NCI-H1436 treated with DMSO at 0.1 percent for 48 hours (cell line): ENCODE measurements at regions not wholly inside any gene's neighbourhood (a gene's known extent, or its start where the extent isn't known, plus 50 kb on each side); places are given as distances from the start of the nearest gene placed in this dataset.

Experiments used
- DNase-seq: peaks from one replicate; lab custom pipeline; 2025; lab: John Stamatoyannopoulos, UW

- DNase-seq, result no peak
These were observed 247.2 kb upstream of the EPHA5 start for GRCh38 chr4:65917486-65917885.

DNA sequence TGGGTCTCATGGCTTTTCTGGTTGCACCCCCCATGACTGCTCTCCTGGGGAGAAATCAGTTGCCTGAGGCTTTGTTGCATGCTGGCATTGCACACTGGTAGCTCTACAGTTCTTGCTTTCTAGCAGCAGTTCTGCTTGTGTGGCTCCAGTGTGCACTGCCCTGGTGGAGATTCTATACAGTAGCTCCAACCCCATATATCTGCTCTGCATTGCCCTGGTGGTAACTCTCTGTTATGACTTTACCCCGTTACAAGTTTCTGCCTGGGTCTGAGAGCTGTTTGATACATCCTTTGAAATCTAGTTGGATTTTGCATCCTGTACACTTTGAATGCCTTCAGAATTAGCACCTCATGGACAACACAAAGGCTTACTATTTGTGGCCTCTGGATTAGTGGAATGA, 241.4 kb upstream of the EPHA5 start:
- no peak for DNase-seq

- no peak for DNase-seq
These were observed 223.9 kb upstream of the EPHA5 start for GRCh38 chr4:65893957-65894755.

- DNase-seq, result no peak
These were observed 223.0 kb upstream of the EPHA5 start for GRCh38 chr4:65893271-65893670.

DNA sequence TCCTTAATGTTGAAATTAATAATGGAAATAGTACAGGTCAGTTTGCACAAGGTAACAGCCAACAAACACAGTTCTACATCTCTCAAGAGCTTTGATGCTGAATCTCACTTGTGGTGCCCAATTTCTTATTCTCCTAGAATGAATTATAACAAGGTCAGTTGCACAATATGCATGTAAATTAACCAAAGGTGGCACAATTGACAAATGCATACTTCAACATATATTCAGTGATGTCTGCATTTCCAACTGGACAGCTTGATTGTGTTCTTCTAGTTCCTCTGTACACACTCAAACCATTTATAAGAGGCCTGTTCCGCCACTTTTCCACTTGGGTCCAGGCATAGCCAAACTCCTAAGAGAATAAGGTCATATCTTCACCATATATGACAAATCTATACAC, 210.3 kb upstream of the EPHA5 start:
- no peak for DNase-seq

GRCh38 chr4:65868096-65868824, 198.0 kb upstream of the EPHA5 start:
- DNase-seq, result no peak

GRCh38 chr4:65865489-65865888, 195.2 kb upstream of the EPHA5 start:
- no peak for DNase-seq

- DNase-seq, result no peak
These were observed 191.7 kb upstream of the EPHA5 start for GRCh38 chr4:65861993-65862392.

DNA sequence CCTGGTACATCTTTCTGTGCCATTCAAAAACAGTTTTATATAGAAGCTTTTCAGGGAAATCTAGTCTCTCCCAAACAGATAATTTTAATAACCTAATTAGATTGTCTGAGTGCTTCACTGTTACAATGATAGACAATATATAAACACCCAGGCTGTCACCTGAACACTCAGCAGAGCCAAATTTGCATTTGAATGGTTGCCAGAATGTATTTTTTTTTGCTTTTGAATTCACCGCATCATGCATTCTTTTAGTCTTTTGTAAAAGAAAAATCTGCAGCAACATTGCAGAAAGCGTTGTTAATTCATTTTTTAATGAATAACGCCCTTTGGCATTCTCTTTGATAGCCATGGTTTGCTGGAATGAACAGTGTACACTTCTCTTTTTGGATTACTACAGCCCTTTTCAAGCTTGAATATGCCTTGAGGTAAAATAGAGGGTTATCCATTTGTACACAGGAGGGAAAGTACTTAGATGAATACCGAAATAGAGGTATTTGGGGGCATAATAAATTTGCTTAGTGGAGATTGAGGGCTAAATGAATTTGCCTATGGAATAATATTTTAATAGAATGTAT, 175.0 kb upstream of the EPHA5 start:
- no peak for DNase-seq

DNA sequence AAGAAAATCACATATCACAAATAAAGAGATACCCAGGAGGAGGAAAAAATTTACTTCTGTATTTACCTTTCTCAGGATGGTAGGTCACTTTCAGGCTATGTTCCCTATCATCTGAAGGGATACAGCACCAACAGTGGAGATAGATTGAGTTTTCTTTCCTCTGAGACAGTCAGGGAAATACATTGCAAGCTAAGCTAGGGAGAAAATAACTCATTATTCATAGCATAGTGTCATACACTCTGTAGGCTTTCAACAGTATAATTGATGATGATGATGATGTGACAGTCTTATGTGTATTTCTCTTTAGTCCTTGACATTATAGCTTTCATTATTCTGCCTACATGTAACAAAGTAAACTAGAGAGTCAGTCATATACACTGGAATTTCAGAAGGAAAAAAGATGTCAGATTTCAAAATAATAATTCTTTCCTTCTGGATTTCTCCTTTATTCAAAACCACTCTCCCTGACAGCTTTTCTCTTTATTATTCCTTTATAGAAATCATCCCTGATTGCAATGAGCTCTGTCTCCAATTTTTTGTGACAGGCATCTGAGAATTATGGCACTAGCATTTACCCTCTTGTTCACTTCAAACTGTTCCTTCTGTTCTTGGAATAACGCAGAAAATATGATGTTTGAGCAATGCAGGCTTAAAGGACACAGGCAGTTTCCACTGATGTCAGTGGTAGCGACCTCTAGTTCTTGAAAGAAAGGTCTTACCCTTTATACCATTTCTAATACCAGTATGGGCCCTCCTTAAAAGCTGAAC, 169.1 kb upstream of the EPHA5 start:
- no peak for DNase-seq

DNA sequence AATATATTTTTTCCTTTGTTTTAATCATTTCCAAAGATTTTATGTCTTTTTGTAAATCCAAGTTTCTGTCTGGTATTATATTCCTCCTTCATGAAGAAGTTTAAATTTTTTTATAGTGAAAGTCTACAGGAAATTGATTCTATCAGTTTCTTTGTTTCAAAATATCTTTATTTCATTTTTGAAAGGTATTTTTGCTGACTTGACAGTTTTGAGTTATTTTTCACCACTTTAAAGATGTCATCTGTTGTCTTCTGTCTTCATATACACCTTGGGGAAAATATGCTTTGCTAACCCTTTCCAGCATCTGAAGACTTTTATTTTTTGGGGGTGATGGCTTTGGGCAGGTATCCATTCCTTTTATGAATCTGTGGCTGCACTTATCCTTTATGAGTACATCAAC, 164.4 kb upstream of the EPHA5 start:
- DNase-seq, result no peak

- DNase-seq, result no peak
These were observed 161.5 kb upstream of the EPHA5 start for GRCh38 chr4:65831828-65832227.

DNA sequence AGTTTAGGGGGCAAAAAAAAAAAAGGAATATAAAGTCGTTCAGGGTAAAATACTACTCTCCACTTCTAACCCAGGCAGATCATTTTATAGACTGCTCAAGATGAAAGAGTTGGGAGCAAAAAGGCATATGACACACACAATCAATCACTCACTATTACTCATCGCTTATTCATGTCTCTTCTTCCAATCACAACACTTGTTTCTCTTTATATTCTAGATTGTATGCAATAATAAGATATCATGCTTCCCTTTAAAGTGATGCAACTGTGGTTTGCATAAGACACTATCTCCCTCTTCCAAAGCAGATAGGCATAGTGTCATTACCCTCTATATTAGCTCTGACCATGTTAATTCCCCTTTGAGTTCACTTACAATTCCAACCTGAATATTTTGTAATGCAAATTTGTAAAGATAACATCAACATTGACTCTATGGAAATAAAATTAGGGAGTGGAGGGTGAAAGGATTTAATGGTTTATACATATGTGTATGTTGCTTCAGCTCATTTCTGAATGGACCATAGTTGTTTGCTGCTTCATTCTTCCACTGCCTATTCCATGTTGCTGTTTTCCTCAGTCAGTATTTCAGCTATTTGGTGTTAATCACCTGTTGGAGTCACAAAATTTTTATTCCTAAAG, 154.9 kb upstream of the EPHA5 start:
- DNase-seq, result no peak

- DNase-seq, result no peak
These were observed 148.9 kb upstream of the EPHA5 start for GRCh38 chr4:65819192-65819591.

GRCh38 chr4:65805936-65806335, 135.6 kb upstream of the EPHA5 start:
- no peak for DNase-seq

GRCh38 chr4:65799513-65799912, 129.2 kb upstream of the EPHA5 start:
- no peak for DNase-seq

DNA sequence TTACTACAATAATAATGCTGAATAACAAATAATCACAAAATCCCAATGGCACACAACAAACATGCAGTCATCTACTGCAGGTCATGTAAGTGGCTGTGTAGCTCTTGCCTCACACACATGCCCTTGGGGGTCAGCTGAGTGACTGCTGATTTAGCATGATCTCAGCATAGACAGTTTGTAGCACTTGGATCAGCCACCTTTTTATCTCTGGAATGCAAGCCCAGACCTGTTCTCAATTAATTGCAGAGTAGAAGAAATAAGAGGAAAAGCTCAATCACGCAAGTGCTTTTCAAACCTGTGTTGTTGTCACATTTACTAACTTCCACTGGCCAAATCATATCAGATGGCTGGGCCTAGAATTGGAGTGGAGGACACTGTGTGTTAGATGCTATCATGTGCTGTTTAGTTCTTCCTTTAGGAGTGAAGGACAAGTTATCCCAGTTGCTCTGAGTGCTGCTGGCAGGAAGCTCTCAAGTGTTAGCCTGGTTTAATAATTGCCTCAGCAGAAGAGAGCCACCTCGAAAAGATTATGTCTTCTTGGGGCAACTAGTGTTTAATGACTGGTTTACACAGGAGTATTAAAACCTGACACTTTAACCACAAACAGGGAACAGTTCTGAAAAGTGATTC, 128.3 kb upstream of the EPHA5 start:
- DNase-seq, result no peak

DNA sequence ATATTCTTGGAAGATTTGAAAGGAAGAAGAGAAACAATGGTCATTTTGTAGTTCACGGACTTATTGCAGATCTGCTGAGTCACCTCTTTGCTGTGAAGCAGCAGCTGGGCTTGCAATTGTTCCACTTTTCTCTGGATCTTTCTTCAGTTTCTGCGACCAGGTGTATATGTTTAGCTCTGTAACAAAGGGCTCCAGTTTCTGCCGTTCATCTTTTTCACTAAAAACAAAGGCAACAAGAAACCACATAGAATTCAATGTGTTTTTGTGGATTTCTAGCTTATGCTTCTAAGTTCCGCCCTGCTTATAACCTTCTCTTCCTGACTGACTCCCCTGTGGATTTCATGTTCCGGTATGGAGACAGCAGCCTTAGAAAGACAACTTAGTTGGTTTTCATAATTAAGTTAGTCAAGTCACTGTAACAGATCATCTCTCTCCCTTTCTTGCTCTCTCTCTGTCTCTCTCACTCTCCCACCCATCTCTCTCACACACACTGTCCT, 121.6 kb upstream of the EPHA5 start:
- no peak for DNase-seq

DNA sequence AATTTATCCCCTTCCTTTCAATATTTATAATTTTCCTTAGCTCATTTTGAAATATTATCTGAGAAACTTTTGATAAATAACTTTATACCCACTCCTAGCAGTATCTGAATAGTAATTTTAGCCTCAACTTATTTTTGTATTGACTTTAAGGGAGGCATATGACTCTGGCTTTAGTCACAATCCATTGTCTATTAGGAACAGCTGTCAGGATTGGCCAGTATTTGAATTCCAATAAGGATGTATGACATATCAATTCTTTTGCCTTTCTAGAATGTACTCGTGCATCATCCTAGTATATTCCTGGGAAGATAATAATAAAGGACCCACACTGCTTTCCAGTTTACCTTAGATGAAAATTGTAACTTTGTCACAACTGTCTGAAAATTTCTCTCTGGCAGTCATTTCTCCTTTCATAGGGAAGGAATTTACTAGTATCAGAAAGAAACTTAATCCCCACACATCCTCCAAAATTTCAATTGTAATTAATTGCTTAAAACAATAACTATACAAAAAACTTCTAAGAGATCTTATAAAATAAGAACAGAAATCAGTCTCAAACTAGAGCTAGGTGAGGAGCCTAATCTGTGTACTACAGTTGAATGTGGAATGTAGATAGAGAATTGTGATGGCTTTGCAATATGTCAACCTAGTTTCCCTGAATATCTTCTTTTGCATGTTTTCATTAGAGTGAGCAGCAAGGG, 121.0 kb upstream of the EPHA5 start:
- DNase-seq, result no peak

DNA sequence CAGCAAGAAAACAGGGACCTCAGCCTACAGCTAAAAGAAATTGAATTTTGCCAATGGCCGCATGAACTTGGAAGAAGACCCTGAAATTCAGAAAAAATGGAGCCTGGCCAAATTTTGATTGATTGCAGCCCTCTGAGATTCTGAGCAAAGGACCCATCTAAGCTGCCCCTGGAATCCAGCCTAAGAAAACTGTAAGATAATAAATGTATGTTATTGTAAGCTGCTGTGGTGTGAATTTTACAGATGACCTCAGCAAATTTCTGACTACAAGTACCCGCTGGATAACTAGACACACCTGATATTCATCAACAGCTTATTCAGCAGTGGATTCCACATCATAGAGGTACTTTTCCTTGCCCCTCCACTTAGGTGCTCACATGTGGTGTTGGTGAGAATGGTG, 119.5 kb upstream of the EPHA5 start:
- DNase-seq, result no peak

- DNase-seq, result no peak
These were observed 119.1 kb upstream of the EPHA5 start for GRCh38 chr4:65789341-65789740.
